SKM-1 treated with dmso at 0.1 percent for 144 hours (cell line): ENCODE measurements at regions not wholly inside any gene's neighbourhood (a gene's known extent, or its start where the extent isn't known, plus 50 kb on each side); places are given as distances from the start of the nearest gene placed in this dataset.
"Not testable (repeated sequence)": the region's sequence is repeated elsewhere in the genome, so short reads cannot be mapped to it uniquely, and the experiment has no call there.

Experiments
- DNase-seq: peaks from one replicate; lab custom pipeline; 2025; ENCODE audit not compliant: unreplicated experiment; lab: John Stamatoyannopoulos, UW

- no peak for DNase-seq
Observed at GRCh38 chr11:25742800-25743199, 589.1 kb upstream of the ANO3 start.

GRCh38 chr11:25755381-25755780 is 576.5 kb upstream of the ANO3 start:
- no peak for DNase-seq

GRCh38 chr11:25755918-25756584 is 575.9 kb upstream of the ANO3 start:
- no peak for DNase-seq

- no peak for DNase-seq
Observed at GRCh38 chr11:25758145-25758661, 573.7 kb upstream of the ANO3 start.

GRCh38 chr11:25766332-25767015 is 565.5 kb upstream of the ANO3 start:
- DNase-seq: no peak

- no peak for DNase-seq
Observed at GRCh38 chr11:25769287-25769686, 562.6 kb upstream of the ANO3 start.

- DNase-seq: no peak
Observed at GRCh38 chr11:25771605-25772004, 560.3 kb upstream of the ANO3 start.

GRCh38 chr11:25775603-25776002 is 556.3 kb upstream of the ANO3 start:
- DNase-seq: no peak

GRCh38 chr11:25776238-25776637 is 555.7 kb upstream of the ANO3 start:
- DNase-seq: no peak

- no peak for DNase-seq
Observed at GRCh38 chr11:25777343-25777742, 554.6 kb upstream of the ANO3 start.

GRCh38 chr11:25779033-25779432 is 552.9 kb upstream of the ANO3 start:
- DNase-seq: no peak

- no peak for DNase-seq
Observed at GRCh38 chr11:25787416-25787815, 544.5 kb upstream of the ANO3 start.

GRCh38 chr11:25790396-25790795 is 541.5 kb upstream of the ANO3 start:
- DNase-seq: no peak

- DNase-seq: no peak
Observed at GRCh38 chr11:25793637-25794036, 538.3 kb upstream of the ANO3 start.

GRCh38 chr11:25794804-25795203 is 537.1 kb upstream of the ANO3 start:
- DNase-seq: no peak

GRCh38 chr11:25816411-25816810 is 515.5 kb upstream of the ANO3 start:
- no peak for DNase-seq

- DNase-seq: no peak
Observed at GRCh38 chr11:25824688-25825087, 507.2 kb upstream of the ANO3 start.

GRCh38 chr11:25831485-25831884 is 500.4 kb upstream of the ANO3 start:
- DNase-seq: not testable (repeated sequence)

- no peak for DNase-seq
Observed at GRCh38 chr11:25838918-25839625, 492.9 kb upstream of the ANO3 start.

GRCh38 chr11:25844811-25845210 is 487.1 kb upstream of the ANO3 start:
- DNase-seq: no peak

GRCh38 chr11:25855916-25856315 is 476.0 kb upstream of the ANO3 start:
- DNase-seq: no peak

GRCh38 chr11:25859776-25860175 is 472.2 kb upstream of the ANO3 start:
- DNase-seq: no peak
